Small intestine (tissue), 7 donors: ENCODE measurements at regions not wholly inside any gene's neighbourhood (a gene's known extent, or its start where the extent isn't known, plus 50 kb on each side); places are given as distances from the start of the nearest gene placed in this dataset.

Experiments
- DNase-seq, 2 donors: peaks; one replicate each; pipeline versions ENCODE4 v3.0.0 to v3.0.0-alpha.2; 2013
- FAIRE-seq: peaks from 2 replicates; lab custom pipeline; 2012; peaks lifted over from hg19 to GRCh38; lab: Jason Lieb, UNC
- H3K27ac ChIP-seq, 3 donors: one replicate each; pipeline ENCODE4 v1.5.1; 2013; ENCODE audit warnings: low read length in 2 of 3, mild to moderate bottlenecking in 2 of 3, control low read depth in 1 of 3, inconsistent platforms in 1 of 3, low read depth in 1 of 3, moderate library complexity in 1 of 3
- H3K27me3 ChIP-seq, 3 donors: one replicate each; pipeline ENCODE4 v1.6.1; 2013; ENCODE audit warnings: low read length in 3 of 3, inconsistent platforms in 1 of 3; ENCODE audit not compliant: control insufficient read depth in 3 of 3, insufficient read depth in 3 of 3
- H3K36me3 ChIP-seq, 3 donors: one replicate each; pipeline ENCODE4 v1.6.1; 2013; ENCODE audit warnings: low read length in 3 of 3, inconsistent platforms in 1 of 3, low read depth in 1 of 3, mild to moderate bottlenecking in 1 of 3, moderate library complexity in 1 of 3; ENCODE audit not compliant: control insufficient read depth in 3 of 3, insufficient read depth in 2 of 3
- H3K4me1 ChIP-seq, 3 donors: one replicate each; pipeline ENCODE4 v1.6.1; 2013; ENCODE audit warnings: low read length in 2 of 3, inconsistent platforms in 1 of 3, low read depth in 1 of 3, mild to moderate bottlenecking in 1 of 3, moderate library complexity in 1 of 3; ENCODE audit not compliant: control insufficient read depth in 3 of 3, insufficient read depth in 2 of 3
- H3K4me3 ChIP-seq, 3 donors: one replicate each; pipeline ENCODE4 v1.5.1; 2013; ENCODE audit warnings: low read length in 3 of 3, control low read depth in 1 of 3, inconsistent platforms in 1 of 3, low read depth in 1 of 3, mild to moderate bottlenecking in 1 of 3, moderate library complexity in 1 of 3
- H3K9me3 ChIP-seq, 2 donors: one replicate each; pipeline ENCODE4 v1.6.1; 2013; ENCODE audit warnings: low read depth in 1 of 2, low read length in 1 of 2; ENCODE audit not compliant: control insufficient read depth in 2 of 2, insufficient read depth in 1 of 2
- WGBS, 3 donors: extraction: QIAGEN DNeasy Blood & Tissue Kit; methylation state at CpG; one replicate each; pipeline ENCODE4 v1.1.7; 2013; 5-methylcytosine and 5-hydroxymethylcytosine counted together
- donor health status: healthy with polysubstance abuse.
- donor health status: control.
- donor health status: control.
- donor health status: Bipolar disorder and iron deficiency.
- donor health status: healthy.

DNA sequence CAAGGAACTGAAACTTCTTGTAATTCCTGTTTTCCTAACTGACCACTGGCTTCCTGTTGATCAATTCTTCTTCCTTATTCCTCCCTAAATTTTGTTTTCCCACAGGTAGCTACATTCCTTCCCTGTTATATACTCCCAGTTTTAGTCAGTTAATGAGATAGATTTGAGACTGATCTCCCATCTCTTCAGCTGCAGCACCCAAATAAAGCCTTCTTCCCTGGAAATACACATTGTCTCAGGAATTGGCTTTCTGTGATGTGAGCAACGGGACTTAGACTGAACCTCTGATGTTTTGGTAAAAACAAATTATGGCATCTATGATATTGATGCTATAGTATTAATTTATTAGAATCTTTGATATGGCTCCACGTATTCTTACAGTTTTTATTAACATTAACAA, 617.3 kb upstream of the ST8SIA4 start:
- peaks cover 0 to 3% of the 10 kb centered on the region in 2 donors for H3K9me3 ChIP-seq
- FAIRE-seq: no peak
- no peaks in the 10 kb centered on the region for H3K36me3 ChIP-seq
- no peaks in the 10 kb centered on the region for H3K4me1 ChIP-seq
- DNase-seq: no peak
- H3K27ac ChIP-seq: no peak overlapping the region
- H3K4me3 ChIP-seq: no peak overlapping the region
- no peaks in the 10 kb centered on the region for H3K27me3 ChIP-seq
- WGBS, 3 donors: 65 to 77% (median 69%) methylated on average over 2 of the region's 2 CpGs

DNA sequence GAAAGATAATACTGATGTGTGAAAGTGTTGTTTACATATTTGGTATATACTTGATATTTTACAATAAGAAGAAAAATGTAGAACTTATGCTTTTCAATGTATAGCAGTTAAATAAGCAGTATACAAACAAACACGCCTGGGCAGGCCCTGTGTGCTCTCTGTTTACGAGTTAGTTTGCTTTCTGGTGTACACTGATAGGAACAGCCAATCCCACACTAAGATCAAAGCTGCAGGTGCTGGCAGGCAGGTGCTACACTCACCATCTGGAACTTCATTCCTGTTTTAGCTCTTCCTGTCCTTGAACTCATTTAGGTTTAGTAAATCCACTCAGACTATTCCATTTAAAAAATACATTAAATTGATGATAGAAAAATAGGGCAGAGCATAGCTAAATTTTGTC, 614.7 kb upstream of the ST8SIA4 start:
- DNase-seq (no peak), FAIRE-seq (no peak)
- Histone ChIP-seq H3K4me1 (no peaks in the 10 kb centered on the region), H3K36me3 (no peaks in the 10 kb centered on the region), H3K27me3 (no peaks in the 10 kb centered on the region), H3K9me3 (peaks cover 0 to 8% of the 10 kb centered on the region in 2 donors), H3K27ac (no peak overlapping the region), H3K4me3 (no peak overlapping the region)
- WGBS, 3 donors: 46 to 73% (median 66%) methylated on average over 2 of the region's 2 CpGs

DNA sequence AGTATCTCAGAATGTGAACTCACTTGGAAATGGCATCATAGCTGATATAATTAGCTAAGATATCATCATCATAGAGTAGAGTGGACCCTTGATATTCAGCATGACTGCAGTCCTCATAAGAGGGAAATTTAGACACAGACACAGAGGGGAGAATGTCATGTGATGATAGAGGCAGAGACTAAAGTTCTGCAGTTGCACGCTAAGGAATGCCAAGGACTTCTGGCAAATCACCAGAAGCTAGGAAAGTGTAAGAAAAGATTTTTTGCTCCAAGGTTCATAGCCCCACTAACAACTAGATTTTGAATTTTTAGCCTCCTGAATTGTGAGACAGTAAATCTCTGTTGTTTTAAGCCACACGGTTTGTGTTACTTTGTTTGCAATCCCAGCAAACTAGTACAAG, 612.6 kb upstream of the ST8SIA4 start:
- Histone ChIP-seq H3K9me3 (peaks cover 0 to 8% of the 10 kb centered on the region in 2 donors), H3K4me1 (no peaks in the 10 kb centered on the region), H3K4me3 (no peak overlapping the region), H3K27ac (no peak overlapping the region), H3K27me3 (no peaks in the 10 kb centered on the region), H3K36me3 (no peaks in the 10 kb centered on the region)
- FAIRE-seq (no peak), DNase-seq (no peak)
- 66 to 87% (median 84%) methylated on average over 2 of the region's 2 CpGs for WGBS, 3 donors

DNA sequence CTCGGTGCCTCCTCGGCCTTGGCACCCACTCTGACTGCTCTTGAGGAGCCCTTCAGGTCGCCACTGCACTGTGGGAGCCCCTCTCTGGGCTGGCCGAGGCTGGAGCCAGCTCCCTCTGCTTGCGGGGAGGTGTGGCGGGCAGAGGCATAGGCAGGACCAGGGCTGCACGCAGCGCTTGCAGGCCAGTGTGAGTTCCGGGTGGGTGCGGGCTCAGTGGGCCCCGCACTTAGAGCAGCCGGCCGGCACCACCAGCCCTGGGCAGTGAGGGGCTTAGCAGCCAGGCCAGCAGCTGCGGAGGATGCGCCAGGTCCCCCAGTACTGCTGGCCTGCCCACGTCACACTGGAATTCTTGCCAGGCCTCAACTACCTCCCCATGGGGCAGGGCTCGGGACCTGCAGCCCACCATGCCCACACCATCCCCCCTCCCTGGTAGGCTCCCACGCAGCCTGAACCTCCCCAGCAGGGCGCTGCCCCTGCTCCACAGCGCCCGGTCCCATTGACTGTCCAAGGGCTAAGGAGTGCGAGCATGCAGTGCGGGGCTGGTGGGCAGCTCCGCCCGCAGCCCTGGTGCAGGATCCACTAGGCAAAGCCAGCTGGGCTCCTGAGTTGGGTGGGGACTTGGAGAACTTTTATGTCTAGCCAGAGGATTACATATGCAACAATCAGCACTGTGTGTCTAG, 602.9 kb upstream of the ST8SIA4 start:
- DNase-seq (no peak), FAIRE-seq (no peak)
- H3K27ac ChIP-seq: no peak overlapping the region
- 90 to 92% (median 92%) methylated on average over 25 of the region's 25 CpGs for WGBS, 3 donors
- H3K4me1 ChIP-seq: no peaks in the 10 kb centered on the region
- no peak overlapping the region for H3K4me3 ChIP-seq
- H3K27me3 ChIP-seq: no peaks in the 10 kb centered on the region
- H3K9me3 ChIP-seq: peaks cover 0 to 28% of the 10 kb centered on the region in 2 donors
- H3K36me3 ChIP-seq: no peaks in the 10 kb centered on the region

DNA sequence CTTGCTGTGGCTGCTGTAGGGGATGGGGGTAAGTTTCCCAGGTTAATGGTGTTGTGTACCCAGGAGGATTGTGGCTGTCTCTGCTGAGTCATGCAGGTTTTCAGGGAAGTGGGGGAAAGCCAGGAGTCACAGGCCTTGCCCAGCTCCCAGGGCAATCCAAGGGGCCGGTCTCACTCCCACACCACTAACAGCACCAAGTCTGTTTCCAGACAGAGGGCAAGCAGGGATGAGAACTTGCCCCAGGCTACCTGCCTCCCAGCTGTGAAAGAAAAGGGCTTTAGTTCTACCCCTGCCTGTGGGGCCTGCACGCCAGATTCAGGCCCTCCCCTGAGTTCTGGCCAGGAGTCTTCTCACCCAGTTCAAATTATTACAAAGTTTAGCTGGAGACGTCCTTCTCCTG, 579.8 kb upstream of the ST8SIA4 start:
- DNase-seq (no peak), FAIRE-seq (no peak)
- Histone ChIP-seq H3K27me3 (no peaks in the 10 kb centered on the region), H3K4me1 (no peaks in the 10 kb centered on the region), H3K27ac (no peak overlapping the region), H3K4me3 (no peak overlapping the region), H3K9me3 (peaks cover 0 to 8% of the 10 kb centered on the region in 2 donors), H3K36me3 (no peaks in the 10 kb centered on the region)
- WGBS, 3 donors: 59 to 71% (median 59%) methylated on average over 3 of the region's 3 CpGs

DNA sequence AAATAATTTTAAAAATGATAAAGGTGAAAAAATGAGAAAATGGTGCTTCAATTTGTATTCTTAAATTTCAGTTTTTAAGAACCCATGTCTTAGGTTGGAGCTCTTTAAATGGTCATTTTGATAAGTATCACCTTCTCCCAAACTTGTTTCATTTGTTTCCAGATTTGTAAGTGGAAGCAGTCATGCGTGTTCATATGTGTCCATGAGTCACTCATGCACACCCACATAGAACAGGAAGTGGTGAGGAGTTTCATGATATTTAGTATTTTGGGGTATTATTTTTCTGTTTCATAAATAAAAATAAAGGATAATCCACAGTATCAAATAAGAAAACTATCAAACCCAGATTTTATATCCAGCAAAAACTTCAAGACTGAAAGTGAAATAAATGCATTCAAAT, 570.4 kb upstream of the ST8SIA4 start:
- no peaks in the 10 kb centered on the region for H3K27me3 ChIP-seq
- FAIRE-seq (no peak), DNase-seq (no peak)
- 67 to 84% (median 80%) methylated on average over 1 of the region's 1 CpG for WGBS, 3 donors
- no peaks in the 10 kb centered on the region for H3K36me3 ChIP-seq
- no peak overlapping the region for H3K4me3 ChIP-seq
- H3K4me1 ChIP-seq: no peaks in the 10 kb centered on the region
- H3K9me3 ChIP-seq: no peaks in the 10 kb centered on the region
- no peak overlapping the region for H3K27ac ChIP-seq

DNA sequence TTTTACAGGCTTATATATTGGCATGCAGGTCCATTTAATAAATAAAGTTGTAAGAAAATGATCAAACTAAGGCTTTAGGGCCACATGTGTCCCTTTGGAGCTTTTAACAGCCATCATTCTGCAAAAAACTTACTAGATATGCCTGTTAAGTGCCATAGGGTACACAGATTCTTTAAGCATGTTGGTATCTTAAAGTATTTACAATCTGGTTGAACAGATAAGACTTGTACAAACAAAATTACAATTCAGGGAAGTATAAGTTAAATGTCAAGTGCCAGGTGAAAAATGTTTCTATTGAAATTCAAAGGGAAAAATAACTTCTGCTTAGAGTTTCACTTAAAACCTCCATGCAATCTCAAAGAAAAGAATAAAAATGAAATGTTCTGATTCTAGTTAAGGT, 558.4 kb upstream of the ST8SIA4 start:
- Histone ChIP-seq H3K4me1 (no peaks in the 10 kb centered on the region), H3K36me3 (no peaks in the 10 kb centered on the region), H3K27me3 (no peaks in the 10 kb centered on the region), H3K4me3 (no peak overlapping the region), H3K9me3 (no peaks in the 10 kb centered on the region), H3K27ac (no peak overlapping the region)
- no peak for FAIRE-seq
- no peak for DNase-seq

DNA sequence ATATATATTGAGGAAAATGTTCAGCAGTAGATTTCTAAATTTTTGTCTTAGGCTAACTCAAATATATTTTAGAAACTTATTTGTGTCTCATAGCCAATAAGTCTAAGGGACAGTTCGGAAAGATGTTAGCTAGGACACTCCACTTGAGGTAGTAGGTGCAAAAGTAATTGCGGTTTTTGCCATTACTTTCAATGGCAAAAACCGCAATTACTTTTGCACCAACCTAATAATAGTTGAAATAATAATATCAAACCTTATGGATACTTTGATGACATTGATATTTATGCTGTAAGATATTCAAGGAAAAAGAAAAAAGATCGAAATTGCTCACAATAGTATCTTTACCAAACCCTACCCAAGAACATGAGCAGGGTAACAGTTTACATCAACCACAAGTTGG, 555.5 kb upstream of the ST8SIA4 start:
- H3K36me3 ChIP-seq: no peaks in the 10 kb centered on the region
- no peak overlapping the region for H3K4me3 ChIP-seq
- H3K4me1 ChIP-seq: no peaks in the 10 kb centered on the region
- DNase-seq: no peak
- no peak overlapping the region for H3K27ac ChIP-seq
- H3K27me3 ChIP-seq: no peaks in the 10 kb centered on the region
- no peaks in the 10 kb centered on the region for H3K9me3 ChIP-seq
- no peak for FAIRE-seq
- WGBS, 3 donors: 63 to 73% (median 66%) methylated on average over 4 of the region's 4 CpGs

DNA sequence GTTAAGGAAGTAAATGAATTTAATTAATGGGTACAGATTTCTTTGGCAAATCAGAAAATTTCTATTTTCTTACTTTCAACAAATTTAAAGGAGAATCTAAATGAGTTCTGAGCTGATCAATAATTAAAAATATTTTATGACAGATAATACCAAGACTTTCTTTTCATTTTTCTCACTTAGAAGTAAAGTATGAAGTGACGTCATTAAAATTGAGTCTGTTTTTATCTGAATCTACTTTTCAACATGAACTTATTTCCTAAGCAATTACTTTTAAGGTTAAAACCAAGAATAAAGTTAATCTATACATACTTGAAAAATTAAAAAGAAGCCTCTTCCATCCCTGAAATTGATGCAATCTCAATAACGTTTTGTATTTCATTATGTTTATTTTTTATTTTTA, 552.8 kb upstream of the ST8SIA4 start:
- no peak for DNase-seq
- FAIRE-seq: no peak
- Histone ChIP-seq H3K36me3 (no peaks in the 10 kb centered on the region), H3K9me3 (no peaks in the 10 kb centered on the region), H3K4me3 (no peak overlapping the region), H3K4me1 (no peaks in the 10 kb centered on the region), H3K27ac (no peak overlapping the region), H3K27me3 (no peaks in the 10 kb centered on the region)
- WGBS, 3 donors: 60 to 72% (median 66%) methylated on average over 2 of the region's 2 CpGs
